A549 (cell line): ENCODE measurements at regions not wholly inside any gene's neighbourhood (a gene's known extent, or its start where the extent isn't known, plus 50 kb on each side); places are given as distances from the start of the nearest gene placed in this dataset.

Source experiments
- ATAC-seq, 2 experiments: fragments of 200-7000 bp in 1 of 2; fragments of >200 bp in 1 of 2; cut with Nextera tagmentation in 1 of 2; cut with Tn5 transposase in 1 of 2; 3 replicates each; pipeline versions ENCODE4 v1.8.0 to v1.9.1; 2018 to 2020; ENCODE audit warnings: mild to moderate bottlenecking in 1 of 2, moderate library complexity in 1 of 2
- CTCF ChIA-PET: fragments of 300-600 bp; sonication (Branson Sonifier 250); formaldehyde crosslinking; extraction: SDS; loops from one replicate; lab custom pipeline; 2021; ENCODE audit warnings: antibody characterized with exemption, inconsistent platforms; lab: Yijun Ruan, JAX
- POLR2A ChIA-PET: fragments of 350-600 bp; formaldehyde crosslinking; extraction: SDS; loops from one replicate; lab custom pipeline; 2021; ENCODE audit warnings: antibody characterized with exemption, inconsistent platforms; lab: Yijun Ruan, JAX
- DNase-seq, 2 experiments: peaks; one replicate each; pipeline versions ENCODE4 v3.0.0 to v3.0.0-alpha.2; 2011 to 2016; ENCODE audit warnings: low read depth in 1 of 2, low spot score in 1 of 2
- FAIRE-seq: peaks from 2 replicates; lab custom pipeline; 2011; peaks lifted over from hg19 to GRCh38; lab: Jason Lieb, UNC
- H3K27ac ChIP-seq, 2 experiments: fragments of >200 bp; sonication (Bioruptor Twin); formaldehyde crosslinking; 3 replicates each; pipeline ENCODE4 v1.5.1; 2016 to 2017
- H3K4me1 ChIP-seq: fragments of >200 bp; sonication (Bioruptor Twin); formaldehyde crosslinking; 3 replicates; pipeline ENCODE4 v1.6.1; 2016
- H3K4me2 ChIP-seq: fragments of >200 bp; sonication (Bioruptor Twin); formaldehyde crosslinking; 3 replicates; pipeline ENCODE4 v1.6.1; 2016
- H3K4me3 ChIP-seq: fragments of >200 bp; sonication (Bioruptor Twin); formaldehyde crosslinking; 3 replicates; pipeline ENCODE4 v1.5.1; 2016
- H3K9me3 ChIP-seq: fragments of >200 bp; sonication (Bioruptor Twin); formaldehyde crosslinking; 3 replicates; pipeline ENCODE4 v1.6.1; 2016
- CHD2 ChIP-seq: fragments of 150-350 bp; IDR thresholded peaks from 2 replicates; pipeline ENCODE4 v1.6.1; 2014; ENCODE audit warnings: low read length; ENCODE audit not compliant: partially characterized antibody
- CHD4 ChIP-seq: fragments of 200-600 bp; sonication (generic); IDR thresholded peaks from 2 replicates; pipeline ENCODE4 v1.6.1; 2016; ENCODE audit warnings: antibody characterized with exemption, mild to moderate bottlenecking, borderline replicate concordance
- CTCF ChIP-seq: fragments of >200 bp; sonication (Bioruptor Twin); formaldehyde crosslinking; IDR thresholded peaks from 3 replicates; pipeline ENCODE4 v1.5.1; 2016
- EHF ChIP-seq: fragments of 250-450 bp; sonication (Bioruptor Pico); IDR thresholded peaks from 2 replicates; pipeline ENCODE4 v1.5.0; 2020; ENCODE audit warnings: mild to moderate bottlenecking
- EP300 ChIP-seq, 2 experiments: fragments of >200 bp; sonication (Bioruptor Twin); formaldehyde crosslinking; IDR thresholded peaks; 2 replicates in 1 of 2; 3 replicates in 1 of 2; pipeline ENCODE4 v1.6.1; 2016 to 2017
- ESRRA ChIP-seq: fragments of 150-350 bp; IDR thresholded peaks from 2 replicates; pipeline ENCODE4 v1.6.1; 2014; ENCODE audit warnings: mild to moderate bottlenecking, low read length, borderline replicate concordance
- FOXS1 ChIP-seq: fragments of 250-450 bp; sonication (Bioruptor Pico); IDR thresholded peaks from 2 replicates; pipeline ENCODE4 v1.5.0; 2020; ENCODE audit warnings: mild to moderate bottlenecking, moderate library complexity
- GATA3 ChIP-seq: IDR thresholded peaks from 2 replicates; pipeline ENCODE4 v1.6.1; 2012; ENCODE audit warnings: borderline replicate concordance
- HDAC2 ChIP-seq: fragments of 200-600 bp; sonication (generic); IDR thresholded peaks from 2 replicates; pipeline ENCODE4 v1.6.1; 2016
- HEYL ChIP-seq: fragments of 250-450 bp; sonication (Bioruptor Pico); IDR thresholded peaks from 2 replicates; pipeline ENCODE4 v1.8.0; 2021; ENCODE audit warnings: mild to moderate bottlenecking, moderate library complexity
- HOXA7 ChIP-seq: fragments of 250-450 bp; sonication (Bioruptor Pico); IDR thresholded peaks from 2 replicates; pipeline ENCODE4 v1.5.0; 2020; ENCODE audit warnings: mild to moderate bottlenecking, moderate library complexity
- HOXB13 ChIP-seq: fragments of 250-450 bp; sonication (Bioruptor Pico); IDR thresholded peaks from 2 replicates; pipeline ENCODE4 v1.5.0; 2020; ENCODE audit warnings: low read depth, mild to moderate bottlenecking, moderate library complexity
- HOXB5 ChIP-seq: fragments of 250-450 bp; sonication (Bioruptor Pico); IDR thresholded peaks from 2 replicates; pipeline ENCODE4 v1.5.0; 2020; ENCODE audit warnings: mild to moderate bottlenecking, moderate library complexity
- JUNB ChIP-seq: fragments of >200 bp; sonication (Bioruptor Twin); formaldehyde crosslinking; IDR thresholded peaks from 2 replicates; pipeline ENCODE4 v1.6.1; 2016
- KDM5A ChIP-seq: fragments of 200-600 bp; sonication (generic); IDR thresholded peaks from 2 replicates; pipeline ENCODE4 v1.6.1; 2016; ENCODE audit warnings: antibody characterized with exemption, mild to moderate bottlenecking
- MAFK ChIP-seq: fragments of 450-650 bp; IDR thresholded peaks from 2 replicates; pipeline ENCODE4 v1.6.1; 2014; ENCODE audit not compliant: partially characterized antibody
- MAZ ChIP-seq: fragments of 150-350 bp; IDR thresholded peaks from 2 replicates; pipeline ENCODE4 v1.6.1; 2014; ENCODE audit warnings: antibody characterized with exemption, low read depth, low read length, borderline replicate concordance
- MYC ChIP-seq: IDR thresholded peaks from 2 replicates; pipeline ENCODE4 v1.6.1; 2012; ENCODE audit warnings: mild to moderate bottlenecking, inconsistent platforms, low read length, improper control_type of control experiment, borderline replicate concordance
- POLR2A ChIP-seq: IDR thresholded peaks from 2 replicates; pipeline ENCODE4 v1.6.1; 2012; ENCODE audit warnings: mild to moderate bottlenecking, low read length
- RARB ChIP-seq: fragments of 250-450 bp; sonication (Bioruptor Pico); IDR thresholded peaks from 2 replicates; pipeline ENCODE4 v1.8.0; 2021; ENCODE audit warnings: mild to moderate bottlenecking, moderate library complexity
- REST ChIP-seq: fragments of 200-600 bp; sonication (generic); IDR thresholded peaks from 2 replicates; pipeline ENCODE4 v1.6.1; 2016; ENCODE audit warnings: antibody characterized with exemption, mild to moderate bottlenecking, moderate library complexity
- SMC3 ChIP-seq: fragments of >200 bp; sonication (Bioruptor Twin); formaldehyde crosslinking; IDR thresholded peaks from 3 replicates; pipeline ENCODE4 v1.6.1; 2018; ENCODE audit warnings: inconsistent platforms
- SREBF2 ChIP-seq: fragments of 450-650 bp; IDR thresholded peaks from 2 replicates; pipeline ENCODE4 v1.6.1; 2014; ENCODE audit warnings: mild to moderate bottlenecking, moderate library complexity
- TFCP2L1 ChIP-seq: fragments of 250-450 bp; sonication (Bioruptor Pico); IDR thresholded peaks from 2 replicates; pipeline ENCODE4 v1.5.0; 2021; ENCODE audit warnings: mild to moderate bottlenecking
- TP53 ChIP-seq: fragments of 250-450 bp; sonication (Bioruptor Pico); IDR thresholded peaks from 2 replicates; pipeline ENCODE4 v1.5.0; 2021; ENCODE audit warnings: mild to moderate bottlenecking, moderate library complexity
- ZC3H11A ChIP-seq: fragments of 450-650 bp; IDR thresholded peaks from 2 replicates; pipeline ENCODE4 v1.6.1; 2014; ENCODE audit warnings: antibody characterized with exemption, mild to moderate bottlenecking
- ZNF302 ChIP-seq: fragments of 250-450 bp; sonication (Bioruptor Pico); IDR thresholded peaks from 2 replicates; pipeline ENCODE4 v1.9.0; 2021; ENCODE audit warnings: inconsistent platforms, mild to moderate bottlenecking, moderate library complexity
- ZSCAN20 ChIP-seq: fragments of 250-450 bp; sonication (Bioruptor Pico); IDR thresholded peaks from 2 replicates; pipeline ENCODE4 v1.8.0; 2022; ENCODE audit warnings: mild to moderate bottlenecking, moderate library complexity
- WGBS: methylation state at CpG from one replicate; pipeline ENCODE4 v1.1.6; 2017; ENCODE audit errors: missing lambda C conversion rate; 5-methylcytosine and 5-hydroxymethylcytosine counted together
- TF ChIP-seq, protein P1 (sequence below): fragments of 250-450 bp; sonication (Bioruptor Pico); IDR thresholded peaks from 2 replicates; pipeline ENCODE4 v1.5.0; 2020; ENCODE audit warnings: low read depth, mild to moderate bottlenecking, moderate library complexity
- TF ChIP-seq, protein P2 (sequence below): fragments of >200 bp; sonication (Bioruptor Twin); formaldehyde crosslinking; IDR thresholded peaks from 3 replicates; pipeline ENCODE4 v1.6.1; 2016

DNA sequence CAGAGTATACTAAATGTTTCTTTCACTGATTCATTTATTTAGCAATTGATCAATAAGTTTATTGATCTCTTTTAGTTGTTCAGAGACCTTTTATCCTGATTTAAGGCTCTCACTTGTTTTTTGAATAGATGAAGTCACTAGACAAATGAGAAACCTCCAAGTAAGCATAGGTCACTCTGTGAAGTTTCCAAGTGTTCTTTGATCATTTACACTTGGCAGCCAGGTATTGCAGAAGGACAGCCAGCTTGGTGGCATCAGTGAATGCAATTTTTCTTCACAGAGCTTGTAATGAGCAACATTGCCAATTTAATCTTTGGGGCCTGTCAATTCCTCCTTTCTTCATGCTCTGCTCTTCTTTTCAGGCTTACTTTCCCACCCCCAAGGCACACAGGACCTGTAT lies 413.0 kb downstream of the OMA1 start:
- no peak overlapping the region for H3K27ac ChIP-seq
- ChIA-PET CTCF (interaction anchor here (1.2 kb wide), 1 partner anchor 30 kb away, joined by 3 read pairs; no protein-coding TSS in a partner anchor), POLR2A (no interaction called here)
- no peaks in the 10 kb centered on the region for H3K4me1 ChIP-seq
- H3K4me2 ChIP-seq, result no peak overlapping the region
- FAIRE-seq, result no peak
- ATAC-seq, result no peak
- TF ChIP-seq ZNF302 (CRISPR knock-in tag), result no peak
- no peak for TF ChIP-seq GATA3
- no peak for TF ChIP-seq TP53 (CRISPR knock-in tag)
- TF ChIP-seq ZC3H11A, result no peak
- no peak for TF ChIP-seq FOXS1 (CRISPR knock-in tag)
- no peak for TF ChIP-seq CHD2
- TF ChIP-seq JUNB, result no peak
- no peak for TF ChIP-seq ZSCAN20 (CRISPR knock-in tag)
- TF ChIP-seq SREBF2, result no peak
- no peak for TF ChIP-seq POLR2A
- TF ChIP-seq HEYL (CRISPR knock-in tag), result no peak
- no peak for TF ChIP-seq EHF (CRISPR knock-in tag)
- TF ChIP-seq MYC, result no peak
- no peak for TF ChIP-seq MAFK
- TF ChIP-seq HOXB13 (CRISPR knock-in tag), result no peak
- no peak for TF ChIP-seq CTCF
- TF ChIP-seq HOXB5, result no peak
- no peak for TF ChIP-seq ESRRA
- TF ChIP-seq SMC3, result no peak
- TF ChIP-seq, all 56 proteins: peak for 0
- H3K9me3 ChIP-seq, result no peaks in the 10 kb centered on the region
- no peak overlapping the region for H3K4me3 ChIP-seq
- DNase-seq, result no peak

DNA sequence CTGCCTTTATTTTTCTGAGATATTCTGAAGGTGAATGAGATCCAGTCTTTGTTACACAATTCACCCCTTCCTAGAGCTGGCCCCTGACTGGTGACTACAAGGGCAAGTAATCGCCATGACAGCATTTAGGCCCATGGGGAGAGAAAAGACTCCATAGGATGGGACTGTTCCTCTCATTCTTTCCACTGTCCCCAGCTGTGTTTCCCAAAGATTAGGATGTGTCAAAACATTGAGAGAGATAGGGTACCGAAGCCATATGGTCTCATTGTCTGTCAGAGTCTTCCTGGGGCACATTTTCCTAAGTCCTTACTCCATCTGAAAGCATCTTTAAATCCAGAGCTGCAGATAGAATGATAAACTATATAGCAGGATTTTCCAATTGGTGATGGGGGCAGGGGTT lies 423.5 kb downstream of the OMA1 start:
- FAIRE-seq (no peak), ATAC-seq (no peak), DNase-seq (no peak)
- Histone ChIP-seq H3K4me2 (no peak overlapping the region), H3K4me1 (no peaks in the 10 kb centered on the region), H3K27ac (no peak overlapping the region), H3K4me3 (no peak overlapping the region), H3K9me3 (no peaks in the 10 kb centered on the region)
- POLR2A ChIA-PET, result no interaction called here
- TF ChIP-seq CHD4, result no peak
- TF ChIP-seq REST, result no peak
- TF ChIP-seq HDAC2, result no peak
- CTCF ChIA-PET, result interaction anchor here (0.6 kb wide), 1 partner anchor 109 kb away, joined by 3 read pairs; no protein-coding TSS in a partner anchor
- 3% methylated on average over 2 of the region's 2 CpGs for WGBS

DNA sequence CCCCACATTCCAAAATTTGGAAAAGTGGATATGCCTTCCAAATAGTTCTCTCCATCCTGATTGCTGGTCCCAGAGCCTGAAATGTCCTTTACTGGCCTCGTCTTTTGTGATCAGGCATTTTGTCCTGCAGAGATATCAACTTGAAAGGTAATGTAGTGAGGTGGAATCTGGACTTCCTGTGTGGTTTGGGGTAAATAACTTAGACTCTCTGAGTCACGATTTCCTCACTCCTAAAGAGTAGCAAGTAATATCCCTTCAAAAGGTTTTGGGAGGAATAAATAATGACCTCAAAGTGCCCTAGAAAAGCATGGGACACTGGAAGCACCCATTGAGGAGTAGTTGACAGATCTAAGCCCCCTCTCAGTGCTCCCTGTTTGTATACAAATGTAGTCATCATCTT lies 426.6 kb downstream of the OMA1 start:
- POLR2A ChIA-PET, result no interaction called here
- Histone ChIP-seq H3K27ac (no peak overlapping the region), H3K9me3 (no peaks in the 10 kb centered on the region), H3K4me2 (no peak overlapping the region), H3K4me1 (no peaks in the 10 kb centered on the region), H3K4me3 (no peak overlapping the region)
- ATAC-seq (no peak), DNase-seq (no peak), FAIRE-seq (no peak)
- no peak for TF ChIP-seq HOXA7
- no peak for TF ChIP-seq KDM5A
- TF ChIP-seq, protein P1, sequence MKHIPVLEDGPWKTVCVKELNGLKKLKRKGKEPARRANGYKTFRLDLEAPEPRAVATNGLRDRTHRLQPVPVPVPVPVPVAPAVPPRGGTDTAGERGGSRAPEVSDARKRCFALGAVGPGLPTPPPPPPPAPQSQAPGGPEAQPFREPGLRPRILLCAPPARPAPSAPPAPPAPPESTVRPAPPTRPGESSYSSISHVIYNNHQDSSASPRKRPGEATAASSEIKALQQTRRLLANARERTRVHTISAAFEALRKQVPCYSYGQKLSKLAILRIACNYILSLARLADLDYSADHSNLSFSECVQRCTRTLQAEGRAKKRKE (CRISPR knock-in tag), result no peak
- TF ChIP-seq, protein P2, sequence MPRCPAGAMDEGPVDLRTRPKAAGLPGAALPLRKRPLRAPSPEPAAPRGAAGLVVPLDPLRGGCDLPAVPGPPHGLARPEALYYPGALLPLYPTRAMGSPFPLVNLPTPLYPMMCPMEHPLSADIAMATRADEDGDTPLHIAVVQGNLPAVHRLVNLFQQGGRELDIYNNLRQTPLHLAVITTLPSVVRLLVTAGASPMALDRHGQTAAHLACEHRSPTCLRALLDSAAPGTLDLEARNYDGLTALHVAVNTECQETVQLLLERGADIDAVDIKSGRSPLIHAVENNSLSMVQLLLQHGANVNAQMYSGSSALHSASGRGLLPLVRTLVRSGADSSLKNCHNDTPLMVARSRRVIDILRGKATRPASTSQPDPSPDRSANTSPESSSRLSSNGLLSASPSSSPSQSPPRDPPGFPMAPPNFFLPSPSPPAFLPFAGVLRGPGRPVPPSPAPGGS, result no peak
- no peak for TF ChIP-seq TFCP2L1 (CRISPR knock-in tag)
- TF ChIP-seq MAZ, result no peak
- no peak for TF ChIP-seq EP300 (IDR thresholded peaks at IDR 0.05)
- no peak for TF ChIP-seq RARB
- CTCF ChIA-PET, result no interaction called here
- 0% methylated on average over 2 of the region's 2 CpGs for WGBS
